ENCODE measurements at regions not wholly inside any gene's neighbourhood (a gene's known extent, or its start where the extent isn't known, plus 50 kb on each side); places are given as distances from the start of the nearest gene placed in this dataset.

- DNase-seq (ENCODE audit: low spot score): no peak
- POLR2A ChIA-PET (ENCODE audit: low non-redundant PET): no interaction called here
- no peak overlapping the region for H3K27ac ChIP-seq
- no peak for TF ChIP-seq CTCF (conservative IDR thresholded peaks at IDR 0.05; ENCODE audit: low read depth)
- CTCF ChIA-PET: interaction anchor here (0.6 to 0.7 kb wide), 2 partner anchors 61 to 1379 kb away, joined by 6 to 10 read pairs; no protein-coding TSS in a partner anchor
Observed at GRCh38 chr2:191757208-191757607, 79.3 kb downstream of the NABP1 start.

GRCh38 chr2:191758518-191759507 lies 80.9 kb downstream of the NABP1 start:
- POLR2A ChIA-PET (ENCODE audit: low non-redundant PET): no interaction called here
- no peak overlapping the region for H3K27ac ChIP-seq
- TF ChIP-seq CTCF (conservative IDR thresholded peaks at IDR 0.05; ENCODE audit: low read depth): peak; percentile 53
- DNase-seq (ENCODE audit: low spot score): peak; percentile 92
- CTCF ChIA-PET: interaction anchor here (0.6 to 1.5 kb wide), 5 partner anchors 9 to 466 kb away, joined by 3 to 6 read pairs (median 4); no protein-coding TSS in a partner anchor

- TF ChIP-seq CTCF (conservative IDR thresholded peaks at IDR 0.05; ENCODE audit: low read depth): no peak
- CTCF ChIA-PET: interaction anchor here (0.6 to 0.7 kb wide), 3 partner anchors 9 to 466 kb away, joined by 3 to 4 read pairs (median 4); no protein-coding TSS in a partner anchor
- POLR2A ChIA-PET (ENCODE audit: low non-redundant PET): no interaction called here
- DNase-seq (ENCODE audit: low spot score): no peak
- no peak overlapping the region for H3K27ac ChIP-seq
Observed at GRCh38 chr2:191759680-191760079, 81.7 kb downstream of the NABP1 start.

GRCh38 chr2:191760655-191761262 lies 82.8 kb downstream of the NABP1 start:
- no peak for DNase-seq (ENCODE audit: low spot score)
- H3K27ac ChIP-seq: no peak overlapping the region
- TF ChIP-seq CTCF (conservative IDR thresholded peaks at IDR 0.05; ENCODE audit: low read depth): no peak
- POLR2A ChIA-PET (ENCODE audit: low non-redundant PET): no interaction called here
- CTCF ChIA-PET: interaction anchor here (0.7 to 1.1 kb wide), 3 partner anchors 189 to 401 kb away, joined by 3 read pairs; no protein-coding TSS in a partner anchor

DNA sequence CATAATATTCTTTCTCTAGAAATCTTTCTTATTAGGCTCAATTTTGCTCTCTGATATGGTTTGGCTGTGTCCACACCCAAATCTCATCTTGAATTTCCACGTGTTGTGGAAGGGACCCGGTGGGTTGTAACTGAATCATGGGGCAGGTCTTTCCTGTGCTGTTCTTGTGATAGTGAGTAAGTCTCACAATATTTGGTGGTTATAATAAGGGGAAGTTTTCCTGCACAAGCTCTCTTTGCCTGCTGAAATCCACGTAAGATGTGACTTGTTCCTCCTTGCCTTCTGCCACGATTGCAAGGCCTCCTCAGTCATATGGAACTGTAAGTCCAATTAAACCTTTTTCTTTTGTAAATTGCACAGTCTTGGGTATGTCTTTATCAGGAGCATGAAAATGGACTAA lies 73.8 kb downstream of the CAVIN2 start:
- no peak for DNase-seq (ENCODE audit: low spot score)
- no peak for TF ChIP-seq CTCF (conservative IDR thresholded peaks at IDR 0.05; ENCODE audit: low read depth)
- POLR2A ChIA-PET (ENCODE audit: low non-redundant PET): no interaction called here
- no peak overlapping the region for H3K27ac ChIP-seq
- CTCF ChIA-PET: no interaction called here

GRCh38 chr2:191777351-191777750 lies 69.5 kb downstream of the CAVIN2 start:
- no peak for DNase-seq (ENCODE audit: low spot score)
- POLR2A ChIA-PET (ENCODE audit: low non-redundant PET): no interaction called here
- H3K27ac ChIP-seq: no peak overlapping the region
- CTCF ChIA-PET: interaction anchor here (0.6 kb wide), 1 partner anchor 386 kb away, joined by 4 read pairs; no protein-coding TSS in a partner anchor
- TF ChIP-seq CTCF (conservative IDR thresholded peaks at IDR 0.05; ENCODE audit: low read depth): no peak
